Stimulated activated CD8-positive, alpha-beta memory T cell treated with anti-CD3 and anti-CD28 coated beads, Interleukin-15, amount 100 ng/mL, for 24 hours (primary cell): ENCODE measurements at regions not wholly inside any gene's neighbourhood (a gene's known extent, or its start where the extent isn't known, plus 50 kb on each side); places are given as distances from the start of the nearest gene placed in this dataset.
"Not testable (repeated sequence)": the region's sequence is repeated elsewhere in the genome, so short reads cannot be mapped to it uniquely, and the experiment has no call there.

ENCODE experiments used
- DNase-seq: peaks from one replicate; pipeline ENCODE4 v3.0.0-alpha.2; 2020; ENCODE audit warnings: low read depth

- DNase-seq, result no peak
These were observed 561.2 kb upstream of the C16orf82 start for GRCh38 chr16:26505496-26505895.

- DNase-seq, result not testable (repeated sequence)
These were observed 557.8 kb upstream of the C16orf82 start for GRCh38 chr16:26508946-26509345.

GRCh38 chr16:26510924-26511323, 555.8 kb upstream of the C16orf82 start:
- no peak for DNase-seq

GRCh38 chr16:26511463-26511862, 555.3 kb upstream of the C16orf82 start:
- no peak for DNase-seq

- no peak for DNase-seq
These were observed 545.1 kb upstream of the C16orf82 start for GRCh38 chr16:26521626-26522025.

- no peak for DNase-seq
These were observed 542.4 kb upstream of the C16orf82 start for GRCh38 chr16:26524281-26524680.

GRCh38 chr16:26524846-26525245, 541.9 kb upstream of the C16orf82 start:
- no peak for DNase-seq

- DNase-seq, result no peak
These were observed 540.9 kb upstream of the C16orf82 start for GRCh38 chr16:26525856-26526255.

- no peak for DNase-seq
These were observed 540.1 kb upstream of the C16orf82 start for GRCh38 chr16:26526633-26527032.

- DNase-seq, result no peak
These were observed 536.0 kb upstream of the C16orf82 start for GRCh38 chr16:26530584-26531289.

- no peak for DNase-seq
These were observed 535.4 kb upstream of the C16orf82 start for GRCh38 chr16:26531290-26531730.

GRCh38 chr16:26532456-26532855, 534.3 kb upstream of the C16orf82 start:
- no peak for DNase-seq

- DNase-seq, result no peak
These were observed 524.5 kb upstream of the C16orf82 start for GRCh38 chr16:26542198-26542597.

GRCh38 chr16:26546573-26546972, 520.2 kb upstream of the C16orf82 start:
- DNase-seq, result no peak

- DNase-seq, result no peak
These were observed 519.0 kb upstream of the C16orf82 start for GRCh38 chr16:26547681-26548080.

- no peak for DNase-seq
These were observed 516.6 kb upstream of the C16orf82 start for GRCh38 chr16:26550111-26550610.

- no peak for DNase-seq
These were observed 512.7 kb upstream of the C16orf82 start for GRCh38 chr16:26554030-26554429.

- no peak for DNase-seq
These were observed 505.4 kb upstream of the C16orf82 start for GRCh38 chr16:26561303-26561702.

GRCh38 chr16:26563018-26563417, 503.7 kb upstream of the C16orf82 start:
- DNase-seq, result no peak

GRCh38 chr16:26567356-26567755, 499.4 kb upstream of the C16orf82 start:
- no peak for DNase-seq

- DNase-seq, result no peak
These were observed 496.9 kb upstream of the C16orf82 start for GRCh38 chr16:26569793-26570192.

GRCh38 chr16:26578748-26579147, 488.0 kb upstream of the C16orf82 start:
- DNase-seq, result no peak

- no peak for DNase-seq
These were observed 482.9 kb upstream of the C16orf82 start for GRCh38 chr16:26583803-26584202.

GRCh38 chr16:26593700-26594099, 473.0 kb upstream of the C16orf82 start:
- DNase-seq, result no peak
